Activated naive CD8-positive, alpha-beta T cell treated with anti-CD3 and anti-CD28 coated beads, Interleukin-2, amount 10 ng/mL, durations not matched to agents 7 days and 5 days (primary cell): ENCODE measurements at regions not wholly inside any gene's neighbourhood (a gene's known extent, or its start where the extent isn't known, plus 50 kb on each side); places are given as distances from the start of the nearest gene placed in this dataset.
A peak's percentile ranks its signal among the peaks of the same experiment; 100 is the strongest.

Experiments used
- ATAC-seq: fragments of 150-1000 bp; cut with Tn5 transposase; one replicate; pipeline ENCODE4 v1.10.0; 2021; ENCODE audit warnings: low read depth, moderate library complexity
- POLR2A ChIA-PET: fragments of 350-600 bp; sonication (Branson Sonifier 250); formaldehyde crosslinking; loops from one replicate; lab custom pipeline; 2021; ENCODE audit warnings: antibody characterized with exemption; lab: Charles Lee
- DNase-seq: peaks from one replicate; pipeline ENCODE4 v3.0.0; 2021
- H3K27ac Mint-ChIP-seq: one replicate; pipeline ENCODE4 v1.8.0; 2022; ENCODE audit warnings: mild to moderate bottlenecking, mixed read lengths
- H3K27me3 Mint-ChIP-seq: one replicate; pipeline ENCODE4 v1.8.0; 2022; ENCODE audit warnings: mild to moderate bottlenecking, moderate library complexity, mixed read lengths
- H3K36me3 Mint-ChIP-seq: one replicate; pipeline ENCODE4 v1.8.0; 2021; ENCODE audit warnings: mild to moderate bottlenecking, mixed read lengths
- H3K4me1 Mint-ChIP-seq: one replicate; pipeline ENCODE4 v1.8.0; 2021; ENCODE audit warnings: mixed read lengths
- H3K4me3 Mint-ChIP-seq: one replicate; pipeline ENCODE4 v1.8.0; 2022; ENCODE audit warnings: mild to moderate bottlenecking, moderate library complexity, mixed read lengths
- H3K9me3 Mint-ChIP-seq: one replicate; pipeline ENCODE4 v1.8.0; 2021; ENCODE audit warnings: mixed read lengths

DNA sequence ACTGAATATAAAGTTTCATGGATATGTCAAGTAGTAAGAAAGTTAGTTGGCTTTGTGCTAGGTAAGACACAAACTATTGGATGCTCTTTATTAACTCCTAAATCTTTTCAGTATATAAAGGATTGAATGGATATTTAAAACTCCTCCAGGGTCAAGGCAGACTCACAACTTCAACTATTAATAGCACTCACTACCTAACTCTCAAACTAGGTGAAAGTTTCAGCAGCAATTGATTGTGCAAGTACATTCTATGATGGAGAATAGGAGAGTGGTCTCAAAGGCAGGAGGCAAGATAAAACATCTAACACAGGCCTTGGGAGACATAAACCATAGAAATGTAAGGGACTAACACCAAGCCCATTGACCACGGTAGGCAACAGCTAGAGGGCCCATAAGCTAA is 328.9 kb upstream of the CHAC2 start:
- Mint-ChIP-seq H3K36me3 (no peaks in the 10 kb centered on the region), H3K4me3 (no peak overlapping the region), H3K27ac (no peak overlapping the region), H3K9me3 (no peaks in the 10 kb centered on the region), H3K27me3 (peaks cover 8% of the 10 kb centered on the region), H3K4me1 (no peaks in the 10 kb centered on the region)
- DNase-seq (no peak), ATAC-seq (no peak)
- POLR2A ChIA-PET: no interaction called here

DNA sequence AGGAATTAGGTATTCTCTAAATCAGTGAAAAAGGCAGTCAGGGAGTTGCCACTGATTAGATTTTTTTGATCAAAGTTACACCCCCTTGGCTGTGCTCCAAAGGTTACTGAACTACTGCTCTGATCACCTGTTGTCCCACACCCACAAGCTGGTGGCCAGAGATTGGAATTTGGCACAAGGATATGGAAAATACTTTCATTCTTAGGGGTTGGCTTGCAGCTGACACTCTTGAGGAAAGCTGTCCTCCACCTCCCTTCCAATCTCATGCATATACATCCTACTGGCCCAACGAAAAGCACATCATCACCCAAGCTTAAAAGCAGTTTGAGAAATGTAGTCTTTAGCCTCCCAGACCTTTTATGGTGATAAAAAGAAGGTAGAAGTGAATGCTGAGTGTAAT is 329.5 kb upstream of the CHAC2 start:
- H3K4me1 Mint-ChIP-seq: no peaks in the 10 kb centered on the region
- H3K36me3 Mint-ChIP-seq: no peaks in the 10 kb centered on the region
- DNase-seq: no peak
- H3K4me3 Mint-ChIP-seq: no peak overlapping the region
- no peaks in the 10 kb centered on the region for H3K9me3 Mint-ChIP-seq
- POLR2A ChIA-PET: no interaction called here
- H3K27me3 Mint-ChIP-seq: peaks cover 8% of the 10 kb centered on the region
- no peak overlapping the region for H3K27ac Mint-ChIP-seq
- no peak for ATAC-seq

GRCh38 chr2:53437371-53437770 is 330.2 kb upstream of the CHAC2 start:
- Mint-ChIP-seq H3K9me3 (no peaks in the 10 kb centered on the region), H3K4me3 (no peak overlapping the region), H3K4me1 (no peaks in the 10 kb centered on the region), H3K27ac (no peak overlapping the region), H3K27me3 (peaks cover 4% of the 10 kb centered on the region), H3K36me3 (no peaks in the 10 kb centered on the region)
- DNase-seq: no peak
- POLR2A ChIA-PET: no interaction called here
- ATAC-seq: no peak

DNA sequence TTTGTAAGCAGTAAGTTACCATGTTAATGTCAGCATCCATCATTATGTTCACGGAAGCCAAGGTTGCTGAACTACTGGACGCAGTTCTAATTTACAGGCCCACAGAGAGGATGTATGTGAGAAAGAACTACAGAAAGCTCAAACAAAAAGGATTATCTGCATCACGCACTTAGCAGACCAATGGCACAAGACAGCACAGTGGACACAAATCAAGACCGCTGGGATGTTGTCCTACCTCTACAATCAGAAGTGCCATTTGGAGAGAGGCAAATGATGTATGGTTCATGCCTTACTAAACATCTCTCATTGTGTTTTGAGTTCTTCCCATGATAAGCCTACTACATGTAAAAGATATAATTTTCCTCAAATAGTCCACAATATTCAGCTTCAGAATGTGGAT is 330.7 kb upstream of the CHAC2 start:
- no peaks in the 10 kb centered on the region for H3K9me3 Mint-ChIP-seq
- no peaks in the 10 kb centered on the region for H3K36me3 Mint-ChIP-seq
- POLR2A ChIA-PET: no interaction called here
- no peaks in the 10 kb centered on the region for H3K4me1 Mint-ChIP-seq
- H3K27ac Mint-ChIP-seq: no peak overlapping the region
- ATAC-seq (no peak), DNase-seq (no peak)
- H3K4me3 Mint-ChIP-seq: no peak overlapping the region
- H3K27me3 Mint-ChIP-seq: peaks cover 3% of the 10 kb centered on the region

DNA sequence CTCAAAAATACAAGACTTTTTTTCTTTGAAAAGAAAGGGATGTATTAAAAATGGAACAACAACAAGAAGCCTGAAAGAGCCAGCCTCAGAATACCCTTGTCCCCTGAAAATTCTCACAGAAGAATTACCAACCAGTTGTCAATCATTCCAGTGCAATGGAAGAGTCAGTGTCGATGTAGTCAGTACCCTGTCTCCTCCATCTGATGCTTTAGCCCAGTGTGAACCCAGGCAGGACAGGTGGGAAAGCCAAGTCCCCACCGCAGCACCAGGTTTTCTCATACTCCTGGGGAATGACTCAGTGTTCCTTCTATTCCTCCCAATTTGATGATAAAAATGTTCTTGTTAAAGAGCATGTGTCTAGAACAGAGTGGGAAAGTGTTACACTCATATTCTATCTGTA is 332.0 kb upstream of the CHAC2 start:
- Mint-ChIP-seq H3K4me1 (no peaks in the 10 kb centered on the region), H3K27me3 (peaks cover 3% of the 10 kb centered on the region), H3K4me3 (no peak overlapping the region), H3K27ac (no peak overlapping the region), H3K36me3 (no peaks in the 10 kb centered on the region), H3K9me3 (no peaks in the 10 kb centered on the region)
- POLR2A ChIA-PET: no interaction called here
- no peak for ATAC-seq
- no peak for DNase-seq

DNA sequence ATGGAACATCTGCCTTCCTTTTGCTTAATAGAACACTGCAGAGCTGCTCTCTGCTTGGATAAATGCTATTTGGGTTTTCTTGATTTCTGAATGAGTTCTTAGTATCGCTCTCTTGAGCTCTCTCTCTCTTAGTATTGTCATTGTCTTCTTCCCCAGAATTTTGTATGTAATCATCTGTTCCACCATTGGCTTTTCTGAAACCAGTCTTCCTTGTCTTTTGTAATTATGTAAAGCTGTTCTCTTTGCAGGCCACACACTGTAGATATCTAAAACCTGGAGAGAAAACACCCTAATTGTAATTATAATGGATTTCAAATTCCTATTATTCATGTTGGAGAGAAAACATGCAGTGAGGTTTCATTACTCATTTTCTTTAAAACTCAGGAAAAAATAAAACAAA is 333.1 kb upstream of the CHAC2 start:
- DNase-seq (no peak), ATAC-seq (no peak)
- H3K36me3 Mint-ChIP-seq: no peaks in the 10 kb centered on the region
- H3K9me3 Mint-ChIP-seq: no peaks in the 10 kb centered on the region
- H3K27ac Mint-ChIP-seq: no peak overlapping the region
- H3K4me3 Mint-ChIP-seq: no peak overlapping the region
- H3K27me3 Mint-ChIP-seq: peaks cover 3% of the 10 kb centered on the region
- no peaks in the 10 kb centered on the region for H3K4me1 Mint-ChIP-seq
- POLR2A ChIA-PET: no interaction called here

DNA sequence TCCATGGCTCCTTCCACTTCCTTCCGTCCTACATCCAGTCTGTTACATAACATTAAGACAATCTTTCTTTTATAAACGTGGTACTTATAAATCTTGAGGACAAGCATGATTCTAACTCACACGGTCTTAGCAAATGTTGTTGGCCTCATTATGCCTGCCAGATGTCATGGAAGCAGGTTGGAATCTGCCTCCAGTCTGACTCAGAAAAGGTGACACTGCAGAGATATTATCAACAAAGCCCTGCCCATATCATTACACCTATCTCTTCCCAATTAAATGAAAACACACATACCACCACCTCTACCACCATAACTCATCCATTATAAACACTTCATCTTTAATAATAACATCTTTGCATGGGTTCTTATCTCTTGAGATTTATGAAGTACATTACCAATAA is 334.7 kb upstream of the CHAC2 start:
- H3K4me3 Mint-ChIP-seq: no peak overlapping the region
- H3K4me1 Mint-ChIP-seq: no peaks in the 10 kb centered on the region
- H3K9me3 Mint-ChIP-seq: no peaks in the 10 kb centered on the region
- DNase-seq: no peak
- no peak overlapping the region for H3K27ac Mint-ChIP-seq
- ATAC-seq: no peak
- POLR2A ChIA-PET: no interaction called here
- H3K27me3 Mint-ChIP-seq: peaks cover 3% of the 10 kb centered on the region
- H3K36me3 Mint-ChIP-seq: no peaks in the 10 kb centered on the region

DNA sequence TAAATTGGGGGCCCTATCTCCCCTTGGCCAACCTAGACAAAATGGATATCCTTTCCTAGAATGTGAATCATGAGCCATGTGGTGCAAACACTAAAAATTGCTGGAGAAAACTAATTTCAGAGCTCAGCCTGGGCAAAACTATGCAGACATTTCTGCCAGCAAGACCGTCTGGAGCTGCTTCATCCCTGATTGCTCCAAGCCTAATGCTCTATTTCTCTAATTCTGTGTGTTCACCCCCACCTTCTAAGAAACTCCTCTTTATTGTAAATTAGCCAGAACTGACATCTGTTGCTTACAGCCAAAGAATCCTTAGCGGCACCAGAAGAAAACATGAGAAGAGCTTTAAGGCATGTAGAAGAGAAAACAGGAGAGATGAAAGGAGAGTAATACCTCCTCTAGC is 337.7 kb upstream of the CHAC2 start:
- Mint-ChIP-seq H3K4me3 (no peak overlapping the region), H3K9me3 (no peaks in the 10 kb centered on the region), H3K27me3 (peaks cover 2% of the 10 kb centered on the region), H3K27ac (no peak overlapping the region), H3K4me1 (no peaks in the 10 kb centered on the region), H3K36me3 (no peaks in the 10 kb centered on the region)
- POLR2A ChIA-PET: no interaction called here
- ATAC-seq (no peak), DNase-seq (no peak)

- H3K36me3 Mint-ChIP-seq: no peaks in the 10 kb centered on the region
- DNase-seq (no peak), ATAC-seq (no peak)
- H3K27ac Mint-ChIP-seq: no peak overlapping the region
- POLR2A ChIA-PET: no interaction called here
- H3K4me3 Mint-ChIP-seq: no peak overlapping the region
- H3K27me3 Mint-ChIP-seq: no peaks in the 10 kb centered on the region
- no peaks in the 10 kb centered on the region for H3K9me3 Mint-ChIP-seq
- no peaks in the 10 kb centered on the region for H3K4me1 Mint-ChIP-seq
Measured at GRCh38 chr2:53424902-53425301, 342.7 kb upstream of the CHAC2 start.

GRCh38 chr2:53423465-53423864 is 344.1 kb upstream of the CHAC2 start:
- POLR2A ChIA-PET: no interaction called here
- H3K9me3 Mint-ChIP-seq: no peaks in the 10 kb centered on the region
- H3K4me1 Mint-ChIP-seq: no peaks in the 10 kb centered on the region
- no peak overlapping the region for H3K4me3 Mint-ChIP-seq
- no peaks in the 10 kb centered on the region for H3K27me3 Mint-ChIP-seq
- H3K36me3 Mint-ChIP-seq: no peaks in the 10 kb centered on the region
- ATAC-seq: no peak
- no peak for DNase-seq
- no peak overlapping the region for H3K27ac Mint-ChIP-seq

GRCh38 chr2:53422979-53423378 is 344.6 kb upstream of the CHAC2 start:
- Mint-ChIP-seq H3K4me1 (no peaks in the 10 kb centered on the region), H3K9me3 (no peaks in the 10 kb centered on the region), H3K27me3 (no peaks in the 10 kb centered on the region), H3K27ac (no peak overlapping the region), H3K36me3 (no peaks in the 10 kb centered on the region), H3K4me3 (no peak overlapping the region)
- ATAC-seq (no peak), DNase-seq (peak; percentile 19)
- POLR2A ChIA-PET: no interaction called here

- Mint-ChIP-seq H3K27me3 (no peaks in the 10 kb centered on the region), H3K36me3 (no peaks in the 10 kb centered on the region), H3K9me3 (peaks cover 4% of the 10 kb centered on the region), H3K4me1 (no peaks in the 10 kb centered on the region), H3K27ac (no peak overlapping the region), H3K4me3 (no peak overlapping the region)
- DNase-seq (no peak), ATAC-seq (no peak)
- POLR2A ChIA-PET: no interaction called here
Measured at GRCh38 chr2:53417385-53417784, 350.2 kb upstream of the CHAC2 start.

DNA sequence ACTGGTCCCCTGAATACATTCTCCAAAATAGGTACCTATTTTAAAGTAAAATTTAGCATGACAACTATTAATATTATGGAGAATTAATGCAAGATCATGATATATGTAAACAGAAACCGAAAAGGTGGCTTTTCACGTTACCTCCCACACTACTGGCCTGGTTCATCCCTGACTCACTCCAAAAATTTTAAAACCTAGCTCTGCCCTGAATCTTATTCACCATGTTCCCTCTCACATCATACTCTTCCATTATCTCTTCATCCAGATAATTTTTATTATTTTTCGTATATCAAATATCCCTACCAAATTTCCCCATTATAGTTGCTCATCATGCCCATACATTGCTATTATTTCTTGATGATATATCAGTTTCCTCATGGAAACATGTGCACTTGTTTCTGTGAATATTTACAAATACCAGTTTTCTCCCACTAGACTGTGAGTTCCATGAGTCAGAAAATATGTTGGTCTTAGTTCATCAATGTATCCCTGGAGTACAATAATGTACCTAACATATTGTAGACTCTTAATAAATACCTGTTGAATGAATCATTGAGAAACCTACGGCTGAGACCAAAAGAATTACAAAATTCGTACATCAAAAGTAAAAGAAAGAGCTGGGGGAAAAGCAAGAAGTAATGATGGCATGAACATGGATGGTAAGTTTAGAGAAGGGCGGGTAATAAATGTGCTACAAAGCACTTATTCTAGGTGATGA is 360.1 kb upstream of the CHAC2 start:
- Mint-ChIP-seq H3K27ac (no peak overlapping the region), H3K36me3 (no peaks in the 10 kb centered on the region), H3K4me3 (no peak overlapping the region), H3K4me1 (no peaks in the 10 kb centered on the region), H3K27me3 (no peaks in the 10 kb centered on the region), H3K9me3 (peaks cover 1% of the 10 kb centered on the region)
- DNase-seq (no peak), ATAC-seq (no peak)
- POLR2A ChIA-PET: no interaction called here

DNA sequence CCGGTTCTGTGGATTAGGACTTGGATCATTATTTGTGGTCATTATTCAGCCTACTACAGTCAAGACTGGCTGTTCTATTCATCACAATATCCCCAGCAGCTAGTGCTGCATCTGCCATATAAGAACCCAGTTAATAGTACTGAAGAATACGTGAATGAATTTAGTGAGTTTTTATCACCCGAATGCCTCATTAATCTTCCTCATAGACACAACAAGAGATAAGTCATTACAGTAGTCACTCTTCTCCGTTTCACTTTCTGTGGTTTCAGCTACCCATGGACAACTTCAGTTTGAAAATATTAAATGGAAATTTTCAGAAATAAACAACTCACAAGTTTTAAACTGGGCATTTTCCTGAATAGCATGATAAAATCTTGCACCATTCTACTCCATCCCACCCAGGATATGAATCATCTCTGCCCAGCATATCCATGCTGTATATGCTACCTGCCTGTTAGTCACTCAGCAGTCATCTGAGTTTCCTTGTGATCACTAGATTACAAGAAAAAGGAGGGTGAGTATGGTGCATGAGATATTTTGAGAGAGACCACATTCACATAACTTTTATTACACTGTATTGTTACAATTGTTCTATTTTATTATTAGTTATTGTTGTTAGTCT is 363.7 kb upstream of the CHAC2 start:
- DNase-seq: no peak
- H3K27ac Mint-ChIP-seq: no peak overlapping the region
- POLR2A ChIA-PET: no interaction called here
- no peaks in the 10 kb centered on the region for H3K4me1 Mint-ChIP-seq
- H3K4me3 Mint-ChIP-seq: no peak overlapping the region
- H3K36me3 Mint-ChIP-seq: no peaks in the 10 kb centered on the region
- H3K27me3 Mint-ChIP-seq: no peaks in the 10 kb centered on the region
- ATAC-seq: no peak
- peaks cover 1% of the 10 kb centered on the region for H3K9me3 Mint-ChIP-seq
